ENCODE measurements at regions not wholly inside any gene's neighbourhood (a gene's known extent, or its start where the extent isn't known, plus 50 kb on each side); places are given as distances from the start of the nearest gene placed in this dataset.

GRCh38 chr10:128877141-128877540 lies 589.9 kb upstream of the MGMT start:
- DNase-seq (ENCODE audit: low spot score) = no peak

- DNase-seq (ENCODE audit: low spot score) = no peak
Observed at GRCh38 chr10:128877936-128878335, 589.1 kb upstream of the MGMT start.

GRCh38 chr10:128879030-128879429 lies 588.0 kb upstream of the MGMT start:
- no peak for DNase-seq (ENCODE audit: low spot score)

GRCh38 chr10:128879441-128880140 lies 587.5 kb upstream of the MGMT start:
- DNase-seq (ENCODE audit: low spot score) = no peak

GRCh38 chr10:128880159-128880725 lies 586.8 kb upstream of the MGMT start:
- DNase-seq (ENCODE audit: low spot score) = no peak

- no peak for DNase-seq (ENCODE audit: low spot score)
Observed at GRCh38 chr10:128881086-128881485, 586.0 kb upstream of the MGMT start.

- DNase-seq (ENCODE audit: low spot score) = no peak
Observed at GRCh38 chr10:128883231-128884032, 583.6 kb upstream of the MGMT start.

- no peak for DNase-seq (ENCODE audit: low spot score)
Observed at GRCh38 chr10:128884033-128884425, 583.0 kb upstream of the MGMT start.

- no peak for DNase-seq (ENCODE audit: low spot score)
Observed at GRCh38 chr10:128884496-128885072, 582.5 kb upstream of the MGMT start.

- DNase-seq (ENCODE audit: low spot score) = no peak
Observed at GRCh38 chr10:128885573-128886555, 581.2 kb upstream of the MGMT start.

GRCh38 chr10:128887856-128888255 lies 579.2 kb upstream of the MGMT start:
- no peak for DNase-seq (ENCODE audit: low spot score)

GRCh38 chr10:128892005-128892404 lies 575.0 kb upstream of the MGMT start:
- DNase-seq (ENCODE audit: low spot score) = no peak

- no peak for DNase-seq (ENCODE audit: low spot score)
Observed at GRCh38 chr10:128894641-128895040, 572.4 kb upstream of the MGMT start.

- no peak for DNase-seq (ENCODE audit: low spot score)
Observed at GRCh38 chr10:128895473-128895872, 571.6 kb upstream of the MGMT start.

- DNase-seq (ENCODE audit: low spot score) = no peak
Observed at GRCh38 chr10:128896116-128896795, 570.8 kb upstream of the MGMT start.

GRCh38 chr10:128896963-128897362 lies 570.1 kb upstream of the MGMT start:
- no peak for DNase-seq (ENCODE audit: low spot score)

- DNase-seq (ENCODE audit: low spot score) = no peak
Observed at GRCh38 chr10:128897401-128898129, 569.5 kb upstream of the MGMT start.

GRCh38 chr10:128898133-128898915 lies 568.7 kb upstream of the MGMT start:
- no peak for DNase-seq (ENCODE audit: low spot score)

- no peak for DNase-seq (ENCODE audit: low spot score)
Observed at GRCh38 chr10:128898916-128899195, 568.2 kb upstream of the MGMT start.

GRCh38 chr10:128900456-128900855 lies 566.6 kb upstream of the MGMT start:
- no peak for DNase-seq (ENCODE audit: low spot score)
